Right lobe of liver (tissue), 6 donors: ENCODE measurements at regions not wholly inside any gene's neighbourhood (a gene's known extent, or its start where the extent isn't known, plus 50 kb on each side); places are given as distances from the start of the nearest gene placed in this dataset.

ENCODE experiments used
- ATAC-seq, 4 donors: fragments of 200-7000 bp; cut with Tn5 transposase; one replicate each; pipeline ENCODE4 v1.9.1; 2020; ENCODE audit warnings: mild to moderate bottlenecking in 4 of 4, moderate library complexity in 4 of 4
- DNase-seq, 3 donors: peaks; one replicate each; pipeline ENCODE4 v3.0.0-alpha.2; 2020
- H3K27ac ChIP-seq, 3 donors: fragments of 200-600 bp; one replicate each; pipeline ENCODE4 v1.8.0; 2022
- H3K27me3 ChIP-seq, 2 donors: fragments of 200-600 bp; one replicate each; pipeline ENCODE4 v1.8.0; 2022
- H3K36me3 ChIP-seq, 4 donors: fragments of 200-600 bp; sonication (generic) in 1 of 4; one replicate each; pipeline versions ENCODE4 v1.5.1 to v1.8.0; 2017 to 2022; ENCODE audit warnings: control low read depth in 1 of 4
- H3K4me1 ChIP-seq, 4 donors: fragments of 200-600 bp; sonication (generic) in 1 of 4; one replicate each; pipeline versions ENCODE4 v1.5.1 to v1.8.0; 2017 to 2022; ENCODE audit warnings: control low read depth in 1 of 4
- H3K4me3 ChIP-seq, 3 donors: fragments of 200-600 bp; one replicate each; pipeline ENCODE4 v1.8.0; 2022
- H3K9me3 ChIP-seq, 4 donors: fragments of 200-600 bp; sonication (generic) in 1 of 4; one replicate each; pipeline versions ENCODE4 v1.5.1 to v1.8.0; 2017 to 2022; ENCODE audit warnings: control low read depth in 1 of 4
- POLR2A ChIP-seq: fragments of 450-650 bp; IDR thresholded peaks from one replicate; pipeline ENCODE4 v1.6.1; 2017; ENCODE audit warnings: antibody characterized with exemption, mild to moderate bottlenecking
- WGBS: methylation state at CpG from one replicate; pipeline ENCODE4 v1.1.6; 2018; ENCODE audit warnings: low coverage, low lambda C conversion rate; ENCODE audit not compliant: insufficient coverage; ENCODE audit errors: missing lambda C conversion rate; 5-methylcytosine and 5-hydroxymethylcytosine counted together
- intact Hi-C, 2 donors: fragments of 100-400 bp; cut with DNase I; formaldehyde crosslinking; loops; one replicate each; pipeline versions ENCODE4 v1.11.2 to v1.14.1; 2022
- small RNA-seq, 2 experiments: library from RNA; depleted of rRNA; stranded (forward); fragments of <200 nt; gene quantifications; one replicate each; pipeline ENCODE3, GENCODE V24; 2016
- TF ChIP-seq, protein P1 (sequence below), 4 donors: fragments of 200-600 bp in 3 of 4; fragments of 450-650 bp in 1 of 4; IDR thresholded peaks; one replicate each; pipeline versions ENCODE4 v1.5.1 to v1.8.0; 2016 to 2022; ENCODE audit warnings: antibody characterized with exemption in 4 of 4, mild to moderate bottlenecking in 2 of 4
- donor health status: DM: no; HTN: yes; CAD: no.
- donor health status: DM: no; HTN: no; CAD: no.
- donor health status: DM: no; HTN: no; CAD: no.
- donor health status: DM: no; HTN: yes; CAD: no.
- donor health status: DM: no; HTN: yes; CAD: no.

DNA sequence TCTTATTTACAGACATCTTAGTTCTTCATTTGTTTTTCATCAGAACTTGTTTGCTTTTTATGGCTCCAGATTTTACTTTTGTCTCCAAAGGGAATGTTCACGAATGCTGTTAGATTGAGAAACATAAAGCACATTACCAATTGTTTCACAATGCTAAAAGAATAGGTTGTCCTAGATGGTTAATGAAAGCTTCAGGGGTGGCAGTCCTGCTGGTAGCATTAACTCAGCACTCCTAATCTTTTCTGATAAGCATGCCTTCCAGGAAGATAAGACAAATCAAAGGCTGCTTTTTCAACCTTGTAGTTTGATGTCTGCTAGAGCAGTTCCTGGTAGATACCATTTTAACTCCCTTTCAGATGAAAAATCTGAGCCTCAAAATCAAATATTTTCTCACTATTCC, 619.4 kb downstream of the PYDC2 start:
- Histone ChIP-seq H3K27ac (no peak overlapping the region), H3K4me1 (no peaks in the 10 kb centered on the region), H3K4me3 (no peak overlapping the region), H3K27me3 (no peaks in the 10 kb centered on the region), H3K9me3 (no peaks in the 10 kb centered on the region), H3K36me3 (no peaks in the 10 kb centered on the region)
- TF ChIP-seq, protein P1, sequence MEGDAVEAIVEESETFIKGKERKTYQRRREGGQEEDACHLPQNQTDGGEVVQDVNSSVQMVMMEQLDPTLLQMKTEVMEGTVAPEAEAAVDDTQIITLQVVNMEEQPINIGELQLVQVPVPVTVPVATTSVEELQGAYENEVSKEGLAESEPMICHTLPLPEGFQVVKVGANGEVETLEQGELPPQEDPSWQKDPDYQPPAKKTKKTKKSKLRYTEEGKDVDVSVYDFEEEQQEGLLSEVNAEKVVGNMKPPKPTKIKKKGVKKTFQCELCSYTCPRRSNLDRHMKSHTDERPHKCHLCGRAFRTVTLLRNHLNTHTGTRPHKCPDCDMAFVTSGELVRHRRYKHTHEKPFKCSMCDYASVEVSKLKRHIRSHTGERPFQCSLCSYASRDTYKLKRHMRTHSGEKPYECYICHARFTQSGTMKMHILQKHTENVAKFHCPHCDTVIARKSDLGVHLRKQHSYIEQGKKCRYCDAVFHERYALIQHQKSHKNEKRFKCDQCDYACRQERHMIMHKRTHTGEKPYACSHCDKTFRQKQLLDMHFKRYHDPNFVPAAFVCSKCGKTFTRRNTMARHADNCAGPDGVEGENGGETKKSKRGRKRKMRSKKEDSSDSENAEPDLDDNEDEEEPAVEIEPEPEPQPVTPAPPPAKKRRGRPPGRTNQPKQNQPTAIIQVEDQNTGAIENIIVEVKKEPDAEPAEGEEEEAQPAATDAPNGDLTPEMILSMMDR (IDR thresholded peaks at IDR 0.05), result no peak
- no peak for TF ChIP-seq POLR2A
- ATAC-seq (no peak), DNase-seq (no peak)
- WGBS, result 35% methylated on average over 1 of the region's 1 CpG
- intact Hi-C loops, result no loop called here

DNA sequence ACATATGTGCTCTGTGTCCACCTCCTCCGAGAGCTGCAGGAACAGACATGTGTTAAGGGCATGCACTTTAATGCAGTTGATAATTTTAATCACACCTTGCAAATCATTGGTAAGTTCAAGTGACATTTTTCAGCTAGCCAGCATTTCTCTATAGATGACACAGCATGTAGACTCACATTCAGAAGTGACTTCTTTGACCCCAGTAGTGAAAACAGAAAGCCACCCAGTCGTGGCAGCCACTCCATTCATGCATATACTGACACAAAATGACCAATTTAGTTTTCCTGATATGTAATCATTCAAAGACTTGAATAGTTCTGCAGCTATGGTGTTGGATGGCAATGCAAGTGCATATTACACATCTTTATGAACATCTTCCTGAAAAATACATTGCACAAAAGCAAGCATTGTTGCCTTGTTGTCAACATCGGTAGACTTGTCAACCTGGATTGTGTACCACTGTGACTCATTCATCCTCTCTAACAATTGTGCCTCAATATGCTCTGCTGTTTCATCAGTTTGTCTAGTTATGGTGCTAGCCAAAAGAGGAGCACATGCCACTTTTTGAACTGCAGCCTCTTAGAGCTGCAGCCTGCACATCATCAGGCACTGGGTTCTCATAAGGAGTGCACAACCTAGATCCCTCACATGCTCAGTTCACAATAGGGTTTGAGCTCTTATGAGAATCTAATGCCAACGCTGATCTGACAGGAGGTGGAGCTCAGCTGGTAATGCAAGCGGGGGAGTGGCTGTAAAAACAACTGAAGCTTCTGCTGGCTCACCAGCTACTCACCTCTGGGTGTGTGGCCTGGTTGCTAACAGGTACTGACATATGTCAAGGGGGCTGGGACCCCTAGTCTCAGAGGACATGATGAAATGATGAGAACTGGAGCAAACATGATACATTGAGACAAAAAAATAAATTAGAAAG, 622.0 kb downstream of the PYDC2 start:
- ATAC-seq (no peak), DNase-seq (no peak)
- Histone ChIP-seq H3K36me3 (no peaks in the 10 kb centered on the region), H3K4me1 (no peaks in the 10 kb centered on the region), H3K4me3 (no peak overlapping the region), H3K27ac (no peak overlapping the region), H3K9me3 (no peaks in the 10 kb centered on the region), H3K27me3 (no peaks in the 10 kb centered on the region)
- no peak for TF ChIP-seq POLR2A
- TF ChIP-seq, protein P1 (IDR thresholded peaks at IDR 0.05), result no peak
- intact Hi-C loops, result no loop called here
- 40% methylated on average over 4 of the region's 5 CpGs for whole genome bisulfite sequencing

Small RNA genes lying in the stretch of these regions (small RNA-seq; reads per million reads assigned to genes)
- gene RF00019, result 0 reads per million in 2 experiments
